IPS DF 6.9 (cell line): ENCODE measurements at regions not wholly inside any gene's neighbourhood (a gene's known extent, or its start where the extent isn't known, plus 50 kb on each side); places are given as distances from the start of the nearest gene placed in this dataset.

ENCODE experiments used
- DNase-seq: peaks from one replicate; pipeline ENCODE4 v3.0.0-alpha.2; 2013; ENCODE audit warnings: low read depth, low spot score
- H3K27ac ChIP-seq: one replicate; pipeline ENCODE4 v1.5.1; 2013; ENCODE audit warnings: low read length, control low read depth
- H3K27me3 ChIP-seq: 2 replicates; pipeline ENCODE4 v1.6.1; 2013; ENCODE audit warnings: mild to moderate bottlenecking, low read length; ENCODE audit not compliant: control insufficient read depth, insufficient read depth
- H3K36me3 ChIP-seq: 2 replicates; pipeline ENCODE4 v1.6.1; 2013; ENCODE audit warnings: low read length; ENCODE audit not compliant: control insufficient read depth, insufficient read depth
- H3K4me1 ChIP-seq: 2 replicates; pipeline ENCODE4 v1.6.1; 2013; ENCODE audit warnings: low read length; ENCODE audit not compliant: control insufficient read depth, insufficient read depth
- H3K4me3 ChIP-seq: 2 replicates; pipeline ENCODE4 v1.5.1; 2013; ENCODE audit warnings: mild to moderate bottlenecking, low read length
- H3K9me3 ChIP-seq: 2 replicates; pipeline ENCODE4 v1.6.1; 2013; ENCODE audit warnings: low read length, inconsistent platforms; ENCODE audit not compliant: control insufficient read depth, insufficient read depth
- WGBS: extraction: QIAGEN DNeasy Blood & Tissue Kit; methylation state at CpG from one replicate; pipeline ENCODE4 v1.1.7; 2013; ENCODE audit warnings: mixed read lengths, missing lambda C conversion rate; ENCODE audit not compliant: insufficient read length, insufficient coverage; 5-methylcytosine and 5-hydroxymethylcytosine counted together

GRCh38 chr6:84282550-84282949 is 55.1 kb upstream of the CEP162 start:
- no peaks in the 10 kb centered on the region for H3K9me3 ChIP-seq
- no peaks in the 10 kb centered on the region for H3K27me3 ChIP-seq
- no peak for DNase-seq
- H3K36me3 ChIP-seq, result no peaks in the 10 kb centered on the region
- no peak overlapping the region for H3K27ac ChIP-seq
- no CpG with 5 or more reads among the region's 10 CpGs for WGBS
- H3K4me3 ChIP-seq, result no peak overlapping the region
- no peaks in the 10 kb centered on the region for H3K4me1 ChIP-seq

GRCh38 chr6:84280639-84281038 is 53.2 kb upstream of the CEP162 start:
- Histone ChIP-seq H3K36me3 (no peaks in the 10 kb centered on the region), H3K27me3 (no peaks in the 10 kb centered on the region), H3K9me3 (no peaks in the 10 kb centered on the region), H3K27ac (no peak overlapping the region), H3K4me1 (no peaks in the 10 kb centered on the region), H3K4me3 (no peak overlapping the region)
- WGBS, result no CpG with 5 or more reads among the region's 1 CpG
- DNase-seq, result no peak

- Histone ChIP-seq H3K27ac (no peak overlapping the region), H3K27me3 (no peaks in the 10 kb centered on the region), H3K9me3 (no peaks in the 10 kb centered on the region), H3K36me3 (no peaks in the 10 kb centered on the region), H3K4me1 (no peaks in the 10 kb centered on the region), H3K4me3 (no peak overlapping the region)
- no peak for DNase-seq
These were observed 52.6 kb upstream of the CEP162 start for GRCh38 chr6:84280030-84280429.

- no peak for DNase-seq
- Histone ChIP-seq H3K36me3 (no peaks in the 10 kb centered on the region), H3K9me3 (no peaks in the 10 kb centered on the region), H3K27me3 (no peaks in the 10 kb centered on the region), H3K4me1 (no peaks in the 10 kb centered on the region), H3K4me3 (no peak overlapping the region), H3K27ac (no peak overlapping the region)
- WGBS, result no CpG with 5 or more reads among the region's 6 CpGs
These were observed 51.0 kb upstream of the CEP162 start for GRCh38 chr6:84278321-84278998.
